IgD-negative memory B cell (primary cell): ENCODE measurements at regions not wholly inside any gene's neighbourhood (a gene's known extent, or its start where the extent isn't known, plus 50 kb on each side); places are given as distances from the start of the nearest gene placed in this dataset.
"Not testable (repeated sequence)": the region's sequence is repeated elsewhere in the genome, so short reads cannot be mapped to it uniquely, and the experiment has no call there.

Source experiments
- H3K27ac Mint-ChIP-seq, 3 donors: one replicate each; pipeline ENCODE4 v1.8.0; 2020 to 2022; ENCODE audit warnings: mild to moderate bottlenecking in 3 of 3, mixed read lengths in 3 of 3, moderate library complexity in 1 of 3
- H3K27me3 Mint-ChIP-seq: one replicate; pipeline ENCODE4 v1.8.0; 2021; ENCODE audit warnings: mixed read lengths
- H3K36me3 Mint-ChIP-seq: one replicate; pipeline ENCODE4 v1.8.0; 2020; ENCODE audit warnings: mild to moderate bottlenecking, mixed read lengths
- H3K4me1 Mint-ChIP-seq, 3 donors: one replicate each; pipeline ENCODE4 v1.8.0; 2020 to 2022; ENCODE audit warnings: mixed read lengths in 3 of 3, mild to moderate bottlenecking in 1 of 3
- H3K4me3 Mint-ChIP-seq, 4 donors: one replicate each; pipeline ENCODE4 v1.8.0; 2020 to 2022; ENCODE audit warnings: mild to moderate bottlenecking in 4 of 4, mixed read lengths in 4 of 4, moderate library complexity in 3 of 4
- H3K9me3 Mint-ChIP-seq, 3 donors: one replicate each; pipeline ENCODE4 v1.8.0; 2020 to 2021; ENCODE audit warnings: mixed read lengths in 3 of 3, mild to moderate bottlenecking in 1 of 3

DNA sequence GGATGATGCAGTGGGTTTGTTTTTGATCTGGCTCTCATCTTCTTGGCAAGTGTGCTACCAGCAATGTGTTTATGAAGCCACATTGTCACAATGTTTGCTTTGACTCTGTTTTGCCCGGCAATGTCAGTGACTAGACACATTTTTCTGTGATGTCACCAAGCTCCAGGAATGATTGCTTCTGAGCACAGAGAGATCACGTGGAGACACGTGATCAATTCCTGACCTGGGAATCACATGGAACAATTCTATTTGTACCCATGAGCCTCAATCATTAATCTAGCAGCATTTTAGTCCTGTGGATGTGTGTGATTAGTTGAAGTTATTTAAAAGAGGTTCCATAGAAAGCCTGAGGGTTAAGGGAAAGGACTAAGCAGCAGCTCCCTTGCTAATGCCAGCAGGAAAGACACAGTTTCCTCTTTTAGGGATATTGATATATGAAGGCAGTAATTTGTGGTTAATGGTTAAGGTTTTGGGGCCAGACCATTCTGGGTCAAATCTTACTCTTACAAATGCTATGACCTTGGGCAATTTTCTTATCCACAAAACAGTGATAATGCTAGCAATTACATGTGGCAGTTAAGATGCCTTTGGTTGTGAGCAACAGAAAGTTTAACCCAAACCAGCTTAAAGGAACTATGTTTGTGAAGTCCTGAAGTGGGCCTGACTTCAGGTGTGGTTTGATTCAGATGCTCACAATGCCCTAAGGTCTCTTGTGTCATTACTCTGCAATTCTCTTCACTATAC, 59.0 kb downstream of the FASLG start:
- Mint-ChIP-seq H3K27ac (no peak overlapping the region), H3K4me1 (peaks cover 0 to 5% (median 2%) of the 10 kb centered on the region in 3 donors), H3K4me3 (no peak overlapping the region), H3K27me3 (no peaks in the 10 kb centered on the region), H3K9me3 (no peaks in the 10 kb centered on the region), H3K36me3 (no peaks in the 10 kb centered on the region)

DNA sequence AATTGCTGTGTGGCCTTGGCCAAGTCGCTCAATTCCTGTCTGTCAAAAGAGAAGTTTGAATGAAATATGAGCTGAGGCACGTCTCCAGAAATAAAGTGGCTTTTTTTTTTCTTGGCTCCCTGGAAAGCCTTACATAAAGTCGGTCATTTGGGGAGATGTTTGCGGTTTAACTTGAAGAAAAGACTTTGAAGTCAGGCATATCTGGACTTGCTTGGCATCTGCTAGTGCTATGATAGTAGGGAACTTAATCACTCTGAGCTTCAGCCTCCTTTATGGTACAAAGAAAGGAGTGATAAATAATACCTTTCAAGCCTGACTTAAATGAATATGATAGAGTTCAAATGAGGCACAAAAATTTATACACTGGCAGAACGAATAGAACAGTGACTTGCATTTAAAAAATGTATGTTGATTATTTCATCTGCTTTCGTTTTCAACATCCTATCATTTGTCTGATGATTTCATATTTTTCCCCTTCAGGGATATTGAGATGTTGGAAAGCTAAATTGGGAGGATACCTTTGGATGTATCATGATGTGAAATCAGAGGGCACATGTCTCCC, 60.2 kb downstream of the FASLG start:
- no peaks in the 10 kb centered on the region for H3K9me3 Mint-ChIP-seq
- H3K27me3 Mint-ChIP-seq = no peaks in the 10 kb centered on the region
- no peak overlapping the region for H3K4me3 Mint-ChIP-seq
- no peak overlapping the region for H3K27ac Mint-ChIP-seq
- peaks cover 0 to 7% (median 2%) of the 10 kb centered on the region in 3 donors for H3K4me1 Mint-ChIP-seq
- H3K36me3 Mint-ChIP-seq = no peaks in the 10 kb centered on the region

DNA sequence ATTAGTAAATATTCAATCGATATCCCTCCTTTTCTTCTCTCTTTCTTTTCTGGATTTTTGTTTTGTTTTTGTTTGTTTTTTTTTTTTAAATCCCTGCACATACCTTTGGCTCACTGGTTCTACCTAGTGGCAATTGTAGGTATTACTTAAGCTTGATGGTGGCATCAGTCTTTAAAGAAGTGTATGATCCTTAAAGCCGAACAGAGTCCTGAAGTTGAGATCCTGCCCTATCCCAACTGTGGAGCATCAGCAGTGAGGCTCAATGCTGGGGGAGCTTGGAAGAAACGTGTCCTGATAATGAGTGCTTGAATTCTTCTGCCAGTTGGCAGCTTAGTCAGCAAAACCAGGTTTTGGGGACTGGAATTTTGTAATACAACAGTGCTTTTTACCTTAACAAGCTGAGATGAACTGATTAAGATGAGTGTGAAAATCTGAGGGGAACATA, 60.8 kb downstream of the FASLG start:
- Mint-ChIP-seq H3K27ac (no peak overlapping the region), H3K9me3 (no peaks in the 10 kb centered on the region), H3K4me1 (peaks cover 4 to 11% (median 6%) of the 10 kb centered on the region in 3 donors), H3K4me3 (no peak overlapping the region), H3K36me3 (no peaks in the 10 kb centered on the region), H3K27me3 (no peaks in the 10 kb centered on the region)

DNA sequence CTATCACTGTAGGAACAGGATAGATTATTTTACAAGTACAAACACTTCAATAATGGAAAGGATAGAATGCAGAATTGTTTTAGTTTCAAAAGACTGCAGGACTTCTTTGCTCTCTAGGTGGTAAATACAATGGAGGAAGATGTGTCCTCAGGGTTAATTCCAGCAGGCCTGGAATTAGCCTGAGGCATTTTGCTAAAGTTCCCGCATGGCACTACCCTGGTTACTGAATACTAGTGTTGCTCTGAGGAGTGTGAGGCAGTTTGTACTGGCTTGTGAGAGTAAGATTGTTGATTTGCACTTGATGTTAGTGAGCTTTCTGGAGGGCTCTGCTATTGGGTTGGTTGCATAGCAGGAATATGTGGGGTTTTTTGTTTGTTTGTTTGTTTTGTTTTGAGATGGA, 61.4 kb downstream of the FASLG start:
- H3K27me3 Mint-ChIP-seq = no peaks in the 10 kb centered on the region
- peaks cover 10 to 17% (median 12%) of the 10 kb centered on the region in 3 donors for H3K4me1 Mint-ChIP-seq
- no peaks in the 10 kb centered on the region for H3K9me3 Mint-ChIP-seq
- no peaks in the 10 kb centered on the region for H3K36me3 Mint-ChIP-seq
- no peak overlapping the region for H3K4me3 Mint-ChIP-seq
- H3K27ac Mint-ChIP-seq = peak overlapping the region in 1 of 3 donors; percentile 21

DNA sequence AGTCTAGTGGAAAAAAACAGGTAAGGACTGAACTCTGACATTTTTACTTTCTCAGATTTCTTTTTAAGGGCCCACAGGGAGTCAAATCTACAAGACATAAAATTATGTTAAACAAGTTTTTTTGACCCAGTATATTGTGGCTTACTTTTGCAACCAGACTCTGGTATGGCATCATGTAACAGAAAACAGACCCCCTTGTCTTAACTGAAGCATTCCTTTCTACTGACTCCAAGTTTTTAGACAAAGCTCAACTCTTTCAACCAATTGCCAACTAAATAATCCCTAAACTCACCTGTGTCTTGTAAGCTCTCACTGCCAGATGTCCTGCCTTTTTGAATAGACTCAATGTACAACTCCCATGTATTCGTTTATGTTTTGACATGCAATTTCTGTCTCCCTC, 64.3 kb downstream of the FASLG start:
- peaks cover 0 to 5% (median 2%) of the 10 kb centered on the region in 3 donors for H3K9me3 Mint-ChIP-seq
- H3K4me3 Mint-ChIP-seq = no peak overlapping the region
- no peaks in the 10 kb centered on the region for H3K27me3 Mint-ChIP-seq
- no peak overlapping the region for H3K27ac Mint-ChIP-seq
- H3K4me1 Mint-ChIP-seq = peaks cover 11 to 17% (median 17%) of the 10 kb centered on the region in 3 donors
- no peaks in the 10 kb centered on the region for H3K36me3 Mint-ChIP-seq

DNA sequence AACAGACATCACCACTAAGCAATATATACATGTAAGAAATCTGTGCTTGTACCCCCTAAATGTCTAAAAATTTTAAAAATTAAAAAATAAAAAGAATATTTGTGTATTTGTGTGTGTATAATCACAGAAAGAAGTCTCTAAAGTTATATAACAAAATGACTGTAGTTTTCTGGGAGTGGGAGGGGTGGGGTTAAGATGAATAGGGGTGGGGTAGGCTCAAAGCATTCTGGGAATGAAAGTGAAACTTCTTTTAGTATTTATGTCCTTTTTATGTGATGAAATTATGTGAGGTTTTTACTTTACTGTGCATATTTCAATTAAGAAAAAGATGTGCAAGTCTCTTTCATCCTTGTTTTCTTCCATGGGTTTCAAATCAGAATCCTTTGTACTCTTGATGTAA, 65.3 kb downstream of the FASLG start:
- peaks cover 11 to 17% (median 17%) of the 10 kb centered on the region in 3 donors for H3K4me1 Mint-ChIP-seq
- no peaks in the 10 kb centered on the region for H3K36me3 Mint-ChIP-seq
- peak overlapping the region in 1 of 4 donors; percentile 18 for H3K4me3 Mint-ChIP-seq
- no peaks in the 10 kb centered on the region for H3K27me3 Mint-ChIP-seq
- peaks cover 0 to 13% (median 2%) of the 10 kb centered on the region in 3 donors for H3K9me3 Mint-ChIP-seq
- no peak overlapping the region for H3K27ac Mint-ChIP-seq

DNA sequence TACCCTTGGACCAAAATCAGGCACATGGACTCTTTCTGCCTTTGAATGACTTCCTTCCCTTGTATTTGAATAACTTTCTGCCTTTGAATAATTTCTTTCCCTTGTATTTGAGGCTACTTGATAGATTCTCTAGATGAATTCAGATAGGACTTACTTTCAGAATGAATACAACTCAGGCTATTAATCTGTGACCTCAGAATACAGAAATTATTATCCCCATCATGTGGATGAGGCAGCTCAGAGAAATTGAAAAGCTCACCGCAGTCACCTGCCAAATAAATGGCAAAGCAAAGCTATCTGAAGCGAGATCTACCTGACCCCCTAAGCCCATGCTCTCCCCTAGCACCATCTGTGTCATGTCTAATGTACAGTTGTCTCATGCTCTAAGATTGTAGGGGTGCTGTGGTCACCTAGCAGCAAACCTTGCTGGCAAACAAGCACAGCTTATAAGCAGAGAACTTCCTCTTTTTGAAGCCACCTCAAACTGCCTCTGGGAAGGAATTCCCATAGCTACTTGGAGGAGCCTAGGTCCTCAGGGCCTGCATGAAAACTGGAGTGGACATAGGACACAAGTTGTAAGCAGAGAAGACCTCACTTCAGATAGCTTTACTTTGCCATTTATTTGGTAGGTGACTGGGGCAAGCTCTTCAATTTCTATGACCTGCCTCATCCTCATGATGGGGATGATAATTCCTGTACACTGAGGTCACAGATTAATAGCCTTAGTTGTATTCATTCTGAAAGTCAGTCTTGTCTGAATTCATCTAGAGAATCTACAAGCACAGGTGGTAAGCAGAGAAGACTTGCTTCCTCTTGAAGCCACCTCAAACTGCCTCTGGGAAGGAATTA, 66.1 kb downstream of the FASLG start:
- H3K27ac Mint-ChIP-seq = peak overlapping the region in 2 of 3 donors; percentile 10 to 23
- no peaks in the 10 kb centered on the region for H3K36me3 Mint-ChIP-seq
- H3K27me3 Mint-ChIP-seq = no peaks in the 10 kb centered on the region
- H3K4me1 Mint-ChIP-seq = peaks cover 11 to 14% (median 13%) of the 10 kb centered on the region in 3 donors
- H3K9me3 Mint-ChIP-seq = peaks cover 0 to 16% (median 2%) of the 10 kb centered on the region in 3 donors
- H3K4me3 Mint-ChIP-seq = peak overlapping the region in 2 of 4 donors; percentile 3 to 18

DNA sequence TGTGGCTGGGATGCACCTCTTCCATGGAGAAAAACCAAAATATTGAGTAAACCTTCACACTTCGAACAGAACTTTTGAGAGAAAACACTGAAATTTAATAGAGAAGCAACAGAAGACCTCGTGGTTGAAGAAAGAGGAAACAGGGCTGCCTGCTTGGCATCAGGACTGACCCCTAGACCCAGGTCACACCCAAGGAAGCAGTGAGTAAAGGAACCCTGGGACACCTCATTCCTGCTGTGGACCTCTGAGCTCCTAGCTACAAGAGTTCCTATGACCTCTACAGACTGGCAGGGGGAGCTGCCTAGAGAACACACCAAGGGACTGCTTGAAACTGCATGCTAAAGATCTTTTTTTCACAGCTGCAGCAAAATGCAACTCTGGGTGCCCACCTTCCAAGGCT, 67.8 kb downstream of the FASLG start:
- Mint-ChIP-seq H3K36me3 (peaks cover 3% of the 10 kb centered on the region), H3K9me3 (peaks cover 0 to 16% (median 2%) of the 10 kb centered on the region in 3 donors), H3K4me1 (peaks cover 11 to 14% (median 13%) of the 10 kb centered on the region in 3 donors), H3K27ac (no peak overlapping the region), H3K4me3 (no peak overlapping the region), H3K27me3 (no peaks in the 10 kb centered on the region)

DNA sequence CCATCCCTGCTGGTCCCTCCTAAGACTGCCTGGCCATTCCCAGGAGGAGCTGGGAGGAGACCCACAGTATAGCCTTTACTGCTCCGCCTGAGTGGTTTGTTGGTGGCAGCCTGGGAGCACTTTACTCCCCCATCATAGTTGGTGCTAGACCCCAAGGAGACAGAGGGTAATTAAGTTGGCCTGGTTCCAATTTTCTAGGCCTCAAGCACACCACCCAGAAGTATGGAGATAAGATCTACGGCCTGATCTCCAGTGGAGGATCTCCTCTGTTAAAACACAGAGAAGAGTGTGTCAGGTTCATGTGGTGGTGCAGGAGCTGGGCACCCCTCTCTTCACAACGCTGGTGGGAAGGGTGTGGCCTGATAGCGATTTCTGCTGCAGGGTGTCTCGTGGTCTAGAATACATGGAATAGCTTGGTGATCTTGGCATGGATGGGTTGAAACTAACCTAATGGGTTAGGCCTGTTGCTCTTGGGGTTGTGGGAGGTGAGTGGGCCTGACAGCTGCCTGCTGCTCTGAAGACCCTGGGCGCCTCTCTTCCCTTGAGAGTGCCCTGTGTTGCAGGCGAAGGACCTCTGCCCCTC, 68.5 kb downstream of the FASLG start:
- Mint-ChIP-seq H3K4me3 (no peak overlapping the region), H3K4me1 (peaks cover 11 to 14% (median 13%) of the 10 kb centered on the region in 3 donors), H3K27ac (peak overlapping the region in 1 of 3 donors; percentile 80), H3K27me3 (no peaks in the 10 kb centered on the region), H3K36me3 (peaks cover 3% of the 10 kb centered on the region), H3K9me3 (peaks cover 0 to 16% (median 2%) of the 10 kb centered on the region in 3 donors)

DNA sequence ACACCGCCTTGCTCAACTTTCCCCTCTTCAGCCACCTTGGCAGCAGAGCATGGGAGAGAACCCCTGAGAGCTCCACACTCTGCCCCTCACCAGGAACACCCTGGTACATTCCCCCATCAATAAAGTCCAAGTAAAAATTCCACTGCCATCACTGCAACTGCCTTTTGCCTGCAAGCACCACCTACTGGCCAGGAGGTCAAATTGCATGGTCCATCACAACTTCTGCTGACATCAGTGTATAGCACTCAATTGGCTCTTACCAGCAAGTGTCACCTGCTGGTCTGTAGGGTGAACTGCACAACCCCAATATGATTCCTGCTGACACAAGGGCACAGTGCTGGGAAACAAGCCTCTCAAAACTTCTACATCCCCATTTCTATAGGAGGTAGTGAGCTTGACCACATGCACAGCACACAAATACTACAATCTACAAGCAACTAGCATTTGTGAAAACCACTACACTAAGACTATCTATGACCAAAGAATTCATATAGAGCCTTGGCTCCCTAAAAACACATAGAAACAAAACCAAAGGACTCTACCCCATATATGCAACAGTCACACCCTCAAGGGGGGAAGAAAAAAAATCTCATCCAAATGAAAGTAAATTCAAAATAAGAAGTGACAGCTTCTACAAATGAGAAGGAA, 69.2 kb downstream of the FASLG start:
- H3K4me3 Mint-ChIP-seq = no peak overlapping the region
- H3K9me3 Mint-ChIP-seq = peaks cover 0 to 16% (median 2%) of the 10 kb centered on the region in 3 donors
- H3K36me3 Mint-ChIP-seq = peaks cover 3% of the 10 kb centered on the region
- H3K4me1 Mint-ChIP-seq = peaks cover 11 to 14% (median 13%) of the 10 kb centered on the region in 3 donors
- no peak overlapping the region for H3K27ac Mint-ChIP-seq
- no peaks in the 10 kb centered on the region for H3K27me3 Mint-ChIP-seq

DNA sequence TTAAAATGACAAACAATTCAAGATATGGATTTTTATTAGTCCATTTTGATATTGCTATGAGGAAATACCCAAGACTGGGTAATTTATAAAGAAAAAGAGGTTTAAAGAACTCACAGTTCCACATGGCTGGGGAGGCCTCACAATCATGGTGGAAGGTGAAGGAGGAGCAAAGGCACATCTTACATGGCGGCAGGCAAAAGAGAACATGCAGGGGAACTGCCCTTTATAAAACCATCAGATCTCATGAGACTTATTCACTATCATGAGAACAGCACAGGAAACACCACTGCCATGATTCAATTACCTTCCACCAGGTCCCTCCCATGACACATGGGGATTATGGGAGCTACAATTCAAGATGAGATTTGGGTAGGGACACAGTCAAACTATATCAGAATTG, 69.8 kb downstream of the FASLG start:
- peaks cover 0 to 16% (median 2%) of the 10 kb centered on the region in 3 donors for H3K9me3 Mint-ChIP-seq
- peak overlapping the region in 1 of 3 donors; percentile 53 for H3K27ac Mint-ChIP-seq
- H3K4me3 Mint-ChIP-seq, H3K27me3 Mint-ChIP-seq, H3K36me3 Mint-ChIP-seq: not testable (repeated sequence)
- peaks cover 13 to 15% (median 13%) of the 10 kb centered on the region in 3 donors for H3K4me1 Mint-ChIP-seq

DNA sequence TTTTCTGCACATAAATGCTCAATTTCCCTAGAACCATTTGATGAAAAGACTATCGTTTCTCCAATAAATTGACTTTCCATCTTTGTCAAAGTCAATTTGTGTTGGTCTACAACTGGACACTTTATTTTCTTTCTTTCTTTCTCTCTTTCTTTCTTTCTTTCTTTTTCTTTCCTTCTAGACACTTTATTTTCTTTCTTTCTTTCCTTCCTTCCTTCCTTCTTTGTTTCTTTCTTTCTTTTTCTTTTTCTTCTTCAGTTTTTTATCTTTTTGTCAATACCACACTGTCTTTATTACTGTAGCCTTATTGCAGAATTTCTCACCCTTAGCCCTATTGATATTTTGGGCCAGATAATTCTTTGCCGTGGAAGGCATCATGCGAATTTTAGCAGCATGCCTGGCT, 73.5 kb downstream of the FASLG start:
- Mint-ChIP-seq H3K4me3 (no peak overlapping the region), H3K9me3 (peaks cover 0 to 16% (median 2%) of the 10 kb centered on the region in 3 donors)

DNA sequence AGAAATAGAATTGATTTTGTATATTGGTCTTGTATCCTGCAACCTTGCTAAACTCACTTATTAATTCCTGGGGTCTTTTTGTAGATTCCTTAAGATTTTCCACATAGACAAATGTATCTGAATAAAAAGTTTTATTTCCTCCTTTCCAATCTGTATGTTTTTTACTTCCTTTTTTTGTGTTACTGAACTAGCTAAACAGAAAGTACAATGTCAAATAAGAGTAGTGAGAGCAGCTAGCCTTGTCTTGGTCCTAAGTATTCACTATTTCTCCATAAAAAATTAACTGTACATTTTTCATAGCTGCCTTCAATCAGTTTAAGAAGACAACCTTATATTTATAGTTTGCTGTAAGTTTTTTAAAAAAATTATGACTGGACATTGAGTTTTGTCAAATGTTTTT, 74.9 kb downstream of the FASLG start:
- H3K4me1 Mint-ChIP-seq = peaks cover 3 to 5% (median 4%) of the 10 kb centered on the region in 3 donors
- no peaks in the 10 kb centered on the region for H3K27me3 Mint-ChIP-seq
- H3K4me3 Mint-ChIP-seq = no peak overlapping the region
- peaks cover 3% of the 10 kb centered on the region for H3K36me3 Mint-ChIP-seq
- no peak overlapping the region for H3K27ac Mint-ChIP-seq
- H3K9me3 Mint-ChIP-seq = peaks cover 0 to 5% (median 0%) of the 10 kb centered on the region in 3 donors

More for the DNA sequence above, 73.5 kb downstream of the FASLG start:
- H3K27me3 Mint-ChIP-seq = no peaks in the 10 kb centered on the region
- no peak overlapping the region for H3K27ac Mint-ChIP-seq
- H3K4me1 Mint-ChIP-seq = peaks cover 4 to 5% (median 5%) of the 10 kb centered on the region in 3 donors
- H3K36me3 Mint-ChIP-seq = peaks cover 3% of the 10 kb centered on the region

DNA sequence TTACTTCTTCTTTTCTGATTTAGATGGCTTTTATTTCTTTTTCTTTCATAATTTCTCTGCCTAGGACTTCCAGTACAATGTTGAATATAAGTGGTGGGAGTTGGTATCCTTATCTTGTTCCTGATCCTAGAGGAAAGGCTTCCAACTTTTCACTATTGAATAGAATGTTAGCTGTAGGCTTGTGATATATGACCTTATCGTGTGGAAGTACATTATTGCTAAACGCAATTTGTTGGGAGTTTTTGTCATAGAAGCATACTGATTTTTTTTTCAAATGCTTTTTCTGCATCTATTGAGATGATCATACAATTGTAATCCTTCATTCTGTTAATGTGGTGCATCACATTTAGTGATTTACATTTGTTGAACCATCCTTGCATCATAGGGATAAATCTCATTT, 79.5 kb downstream of the FASLG start:
- peaks cover 5% of the 10 kb centered on the region for H3K27me3 Mint-ChIP-seq
- H3K4me1 Mint-ChIP-seq = peaks cover 5 to 11% (median 7%) of the 10 kb centered on the region in 3 donors
- no peaks in the 10 kb centered on the region for H3K9me3 Mint-ChIP-seq
- H3K4me3 Mint-ChIP-seq = no peak overlapping the region
- H3K27ac Mint-ChIP-seq = no peak overlapping the region
- no peaks in the 10 kb centered on the region for H3K36me3 Mint-ChIP-seq
